MM.1S (cell line): ENCODE measurements at regions not wholly inside any gene's neighbourhood (a gene's known extent, or its start where the extent isn't known, plus 50 kb on each side); places are given as distances from the start of the nearest gene placed in this dataset.

Source experiments
- CTCF ChIP-seq: fragments of 300-600 bp; sonication (generic); IDR thresholded peaks from 2 replicates; pipeline ENCODE4 v1.5.1; 2016; ENCODE audit warnings: antibody characterized with exemption, low read length, mixed read lengths
- EZH2 ChIP-seq: fragments of 300-600 bp; sonication (generic); optimal IDR thresholded peaks from 2 replicates; pipeline ENCODE3; 2017; ENCODE audit warnings: low read depth, mild to moderate bottlenecking, antibody characterized with exemption, low read length, mixed read lengths
- EZH2phosphoT487 ChIP-seq: fragments of 300-600 bp; sonication (generic); IDR thresholded peaks from 2 replicates; pipeline ENCODE4 v1.6.1; 2018; ENCODE audit warnings: antibody characterized with exemption, low read length

GRCh38 chr1:103337779-103338178 is 187.7 kb upstream of the RNPC3 start:
- TF ChIP-seq EZH2phosphoT487 (no peak), CTCF (no peak), EZH2 (no peak)
